NCI-H2227 treated with DMSO at 0.1 percent for 48 hours (cell line): ENCODE measurements at regions not wholly inside any gene's neighbourhood (a gene's known extent, or its start where the extent isn't known, plus 50 kb on each side); places are given as distances from the start of the nearest gene placed in this dataset.

Source experiments
- DNase-seq: peaks from one replicate; lab custom pipeline; 2025; lab: John Stamatoyannopoulos, UW

- DNase-seq: no peak
These were observed 707.5 kb downstream of the SLITRK6 start for GRCh38 chr13:85091631-85092234.

DNA sequence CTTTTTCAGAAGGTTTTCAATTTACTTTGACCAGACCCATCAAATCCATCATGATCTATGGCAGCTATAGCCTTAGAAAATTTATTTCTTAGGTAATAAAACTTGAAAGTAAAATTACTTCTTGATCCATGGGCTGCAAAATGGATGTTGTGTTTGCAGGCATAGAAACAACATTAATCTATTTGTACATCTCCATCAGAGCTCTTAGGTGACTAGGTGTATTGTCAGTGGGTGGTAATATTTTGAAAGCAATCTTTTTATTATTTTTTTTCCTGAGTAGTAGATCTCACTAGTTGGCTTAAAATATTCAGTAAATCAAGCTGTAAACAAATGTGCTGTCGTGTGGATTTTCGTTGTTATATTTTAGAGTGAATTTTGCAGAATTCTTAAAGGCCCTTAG, 710.0 kb downstream of the SLITRK6 start:
- no peak for DNase-seq

DNA sequence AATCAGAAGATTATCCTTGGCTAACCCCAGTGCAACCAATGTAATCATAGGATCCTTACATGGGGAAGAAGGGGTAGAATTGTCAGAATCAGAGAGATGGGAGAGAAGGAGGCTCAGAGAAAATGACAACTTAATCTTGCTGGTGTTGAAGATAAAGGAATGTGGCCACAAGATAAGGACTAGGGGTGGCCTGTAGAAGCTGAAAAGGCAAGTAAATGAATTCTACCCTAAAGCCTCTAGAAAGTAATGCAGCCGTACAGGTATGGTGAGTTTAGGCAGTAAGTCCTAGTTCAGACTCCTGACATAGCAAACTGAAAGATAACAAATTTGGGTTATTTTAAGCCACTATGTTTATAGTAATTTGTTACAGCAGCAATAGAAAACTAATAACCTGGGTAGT, 718.5 kb downstream of the SLITRK6 start:
- no peak for DNase-seq

GRCh38 chr13:85076343-85076742, 722.9 kb downstream of the SLITRK6 start:
- no peak for DNase-seq

- DNase-seq: no peak
These were observed 724.5 kb downstream of the SLITRK6 start for GRCh38 chr13:85074543-85075313.

- DNase-seq: no peak
These were observed 731.0 kb downstream of the SLITRK6 start for GRCh38 chr13:85068231-85068630.

GRCh38 chr13:85040215-85040614, 759.0 kb downstream of the SLITRK6 start:
- DNase-seq: no peak

GRCh38 chr13:85031771-85032170, 767.4 kb downstream of the SLITRK6 start:
- no peak for DNase-seq

GRCh38 chr13:85028035-85028434, 771.2 kb downstream of the SLITRK6 start:
- DNase-seq: no peak

DNA sequence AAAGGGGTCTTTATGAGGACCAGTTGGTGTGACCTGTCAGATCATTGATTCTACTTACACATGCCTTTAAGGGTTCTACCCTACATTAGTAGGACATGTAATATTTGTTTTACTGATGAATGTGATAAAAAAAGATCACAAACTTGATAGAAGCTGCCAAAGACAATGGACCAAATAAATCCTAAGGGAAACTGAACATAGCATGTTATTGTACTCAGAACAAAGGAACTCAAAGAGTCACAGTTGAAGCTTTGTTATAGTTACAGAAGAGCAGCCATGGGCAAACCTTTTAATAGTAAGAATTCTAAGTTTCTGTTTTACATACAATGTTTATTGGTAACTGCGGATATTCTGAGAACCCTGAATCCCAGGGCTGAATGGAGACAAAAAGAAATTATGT, 780.1 kb downstream of the SLITRK6 start:
- DNase-seq: no peak

DNA sequence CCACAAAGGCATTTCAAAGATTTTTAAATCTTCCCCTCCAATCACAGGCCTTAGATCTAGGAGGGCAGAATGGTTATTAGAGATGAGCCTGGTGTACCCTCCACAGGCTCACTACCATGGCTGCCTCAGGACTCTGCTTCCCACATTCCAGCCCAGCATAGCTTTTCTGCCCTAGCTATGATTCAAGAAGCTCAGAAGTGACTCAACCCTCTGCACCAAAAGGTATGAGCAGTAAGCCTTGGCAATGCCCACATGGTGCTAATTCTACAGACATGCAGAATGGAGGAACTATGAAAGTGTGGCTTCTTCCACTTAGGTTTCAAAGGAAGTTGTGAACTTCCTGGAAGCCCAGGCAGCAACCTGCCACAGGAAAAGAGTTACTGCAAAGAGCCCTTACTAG, 786.2 kb downstream of the SLITRK6 start:
- no peak for DNase-seq

DNA sequence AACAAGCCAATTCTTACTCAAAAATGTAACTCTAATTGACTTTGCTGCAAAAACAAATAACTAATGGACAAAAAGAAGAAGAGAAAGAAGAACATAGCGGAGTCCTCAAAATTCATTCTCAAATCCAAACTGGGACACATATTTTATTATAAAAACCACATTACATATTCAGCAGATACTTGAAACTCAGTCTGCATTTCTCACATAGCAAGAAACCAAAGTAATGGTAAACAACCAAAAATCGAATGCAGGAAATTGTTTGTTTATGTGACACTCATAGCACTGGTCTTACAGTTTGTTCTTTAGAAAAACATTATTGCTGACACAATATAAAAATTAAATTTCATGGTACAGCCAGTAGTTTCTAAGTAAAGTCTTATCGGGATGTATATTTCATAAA, 789.8 kb downstream of the SLITRK6 start:
- DNase-seq: no peak

DNA sequence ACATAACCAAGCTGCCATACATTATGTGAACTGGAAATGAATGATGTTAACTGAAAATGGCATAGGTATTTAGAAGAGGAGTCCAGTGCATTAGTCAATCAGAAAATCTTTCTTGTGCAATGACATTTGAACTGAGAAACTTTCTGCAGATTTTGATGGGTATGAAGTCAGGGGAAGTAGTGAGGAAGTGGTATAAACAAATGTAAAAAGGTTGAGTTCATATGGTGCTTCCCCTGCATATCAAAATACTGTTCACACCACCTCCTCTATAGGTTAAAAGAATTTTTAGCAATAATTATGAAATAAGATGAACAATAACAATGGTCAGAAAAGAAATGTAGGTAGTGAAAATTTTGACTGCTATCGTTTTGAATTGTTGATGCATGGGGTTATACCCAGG, 800.0 kb downstream of the SLITRK6 start:
- DNase-seq: no peak

GRCh38 chr13:84998681-84999080, 800.5 kb downstream of the SLITRK6 start:
- DNase-seq: no peak

GRCh38 chr13:84997858-84998257, 801.4 kb downstream of the SLITRK6 start:
- no peak for DNase-seq

DNA sequence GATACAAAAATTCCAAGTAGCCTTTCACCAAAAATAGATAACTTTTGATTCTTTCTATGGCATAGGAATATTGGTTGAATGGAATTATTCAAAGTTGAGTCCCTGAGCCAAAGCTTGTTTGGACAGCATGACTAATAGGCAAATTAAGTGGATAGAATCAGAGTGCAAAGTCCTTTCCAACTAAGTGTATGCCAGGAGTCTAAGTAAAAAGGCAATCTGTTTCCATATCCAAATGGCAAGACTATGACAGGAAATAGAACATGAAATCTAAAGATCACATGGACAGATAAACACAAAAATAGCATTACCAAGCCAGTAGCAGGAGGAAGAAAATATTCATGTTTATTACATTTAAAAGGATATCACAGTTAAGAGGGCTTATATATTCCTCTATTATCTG, 804.6 kb downstream of the SLITRK6 start:
- no peak for DNase-seq

DNA sequence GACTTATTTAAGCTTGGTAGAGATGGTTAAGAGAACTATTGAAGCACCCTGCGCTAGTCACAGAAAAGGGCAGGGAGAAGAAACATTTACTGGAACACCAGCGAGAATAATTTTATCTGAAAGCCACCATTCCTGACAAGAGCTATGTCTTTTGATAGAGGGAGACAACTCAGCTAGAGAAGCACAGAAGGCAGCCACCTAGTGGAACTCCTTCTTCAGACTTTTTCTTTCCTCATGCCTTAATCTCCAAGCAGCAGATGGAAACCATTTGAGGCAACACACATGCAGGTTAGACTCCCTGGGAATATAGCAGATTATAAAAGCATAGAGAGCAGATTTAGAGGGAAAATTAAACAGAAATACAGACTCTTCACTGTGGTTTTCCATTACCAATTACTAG, 813.4 kb downstream of the SLITRK6 start:
- peak; percentile 27 for DNase-seq

GRCh38 chr13:84983321-84983720, 815.9 kb downstream of the SLITRK6 start:
- DNase-seq: no peak

DNA sequence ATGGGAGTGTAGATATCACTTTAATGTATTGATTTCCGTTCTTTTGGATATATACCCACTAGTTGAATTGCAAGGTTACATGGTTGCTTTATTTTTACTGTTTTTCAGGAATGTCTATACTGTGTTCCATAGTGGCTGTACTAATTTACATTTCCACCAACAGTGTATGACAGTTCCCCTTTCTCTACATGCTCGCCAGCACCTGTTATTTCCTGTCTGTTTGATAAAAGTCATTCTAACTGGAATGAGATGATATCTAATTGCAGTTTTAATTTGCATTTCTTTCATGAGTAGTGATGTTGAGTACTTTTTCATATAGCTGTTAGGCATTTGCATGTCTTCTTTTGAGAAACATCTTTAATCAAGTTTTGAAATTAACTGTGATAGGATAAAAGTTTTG, 818.6 kb downstream of the SLITRK6 start:
- DNase-seq: no peak

GRCh38 chr13:84978851-84979250, 820.4 kb downstream of the SLITRK6 start:
- no peak for DNase-seq

GRCh38 chr13:84973661-84974060, 825.6 kb downstream of the SLITRK6 start:
- no peak for DNase-seq

- DNase-seq: no peak
These were observed 826.3 kb downstream of the SLITRK6 start for GRCh38 chr13:84972907-84973306.

DNA sequence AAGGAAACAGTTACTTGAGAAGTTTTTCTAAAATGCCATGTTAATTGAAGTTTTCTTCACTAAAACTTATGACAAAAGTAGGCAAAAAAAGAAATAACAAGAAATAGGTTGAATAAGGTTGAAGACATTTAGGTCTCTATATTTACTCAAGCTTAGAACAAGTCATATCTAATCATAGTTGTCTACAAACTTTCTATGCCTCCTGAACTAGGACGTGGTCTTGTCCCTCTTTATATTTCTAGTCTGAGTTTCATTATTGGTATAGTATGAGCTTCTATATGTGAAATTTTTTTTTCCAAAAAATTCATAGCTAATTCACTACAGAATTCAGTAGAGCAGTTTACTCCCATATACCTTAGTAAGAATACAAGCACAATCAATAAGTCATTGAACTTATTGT, 836.4 kb downstream of the SLITRK6 start:
- no peak for DNase-seq
